Heart right ventricle (tissue), 16 donors: ENCODE measurements at regions not wholly inside any gene's neighbourhood (a gene's known extent, or its start where the extent isn't known, plus 50 kb on each side); places are given as distances from the start of the nearest gene placed in this dataset.

Experiments used
- ATAC-seq, 8 donors: fragments of 200-7000 bp; cut with Tn5 transposase; one replicate each; pipeline ENCODE4 v1.9.1; 2020; ENCODE audit warnings: mild to moderate bottlenecking in 8 of 8, moderate library complexity in 8 of 8, moderate number of reproducible peaks in 1 of 8
- DNase-seq, 2 donors: peaks; one replicate each; pipeline ENCODE4 v3.0.0-alpha.2; 2020
- H3K27ac ChIP-seq, 10 donors: fragments of 200-600 bp; sonication (generic) in 2 of 10; one replicate each; pipeline versions ENCODE4 v1.5.0 to v1.8.0; 2020 to 2022; ENCODE audit warnings: mild to moderate bottlenecking in 3 of 10
- H3K27me3 ChIP-seq, 7 donors: fragments of 200-600 bp; one replicate each; pipeline ENCODE4 v1.8.0; 2021 to 2022; ENCODE audit warnings: mild to moderate bottlenecking in 2 of 7
- H3K36me3 ChIP-seq, 9 donors: fragments of 200-600 bp; sonication (generic) in 1 of 9; one replicate each; pipeline versions ENCODE4 v1.5.0 to v1.8.0; 2020 to 2022; ENCODE audit warnings: mild to moderate bottlenecking in 2 of 9
- H3K4me1 ChIP-seq, 9 donors: fragments of 200-600 bp; sonication (generic) in 1 of 9; one replicate each; pipeline versions ENCODE4 v1.5.0 to v1.8.0; 2020 to 2022; ENCODE audit warnings: mild to moderate bottlenecking in 4 of 9
- H3K4me3 ChIP-seq, 10 donors: fragments of 200-600 bp; sonication (generic) in 2 of 10; one replicate each; pipeline versions ENCODE4 v1.5.0 to v1.8.0; 2020 to 2022; ENCODE audit warnings: mild to moderate bottlenecking in 7 of 10, moderate library complexity in 2 of 10
- H3K9me3 ChIP-seq, 11 donors: fragments of 200-600 bp in 10 of 11; sonication (generic) in 2 of 11; one replicate each; pipeline versions ENCODE4 v1.5.0 to v1.8.0; 2013 to 2022; ENCODE audit warnings: mild to moderate bottlenecking in 2 of 11, control low read depth in 1 of 11, moderate library complexity in 1 of 11
- CTCF ChIP-seq, 9 donors: fragments of 200-600 bp; sonication (generic) in 2 of 9; IDR thresholded peaks; one replicate each; pipeline versions ENCODE4 v1.5.0 to v1.8.0; 2021 to 2022; ENCODE audit warnings: antibody characterized with exemption in 9 of 9, mild to moderate bottlenecking in 5 of 9, moderate library complexity in 1 of 9
- WGBS, 2 donors: extraction: QIAGEN DNeasy Blood & Tissue Kit; methylation state at CpG; one replicate each; pipeline ENCODE4 v1.1.7; 2013; ENCODE audit warnings: inconsistent platforms in 1 of 2; 5-methylcytosine and 5-hydroxymethylcytosine counted together
- intact Hi-C, 10 donors: fragments of 100-400 bp; cut with DNase I; formaldehyde crosslinking; loops; one replicate each; pipeline versions ENCODE4 v1.11.1 to v1.14.2; 2022
- donor health status: Arrhythmogenic right ventricular cardiomyopathy.
- donor health status: ischemic (EF 13 %, LVEDD 7.1; RV severe dilation, severe dysfunction).
- donor health status: healthy with polysubstance abuse.
- donor health status: DM: no; HTN: yes; CAD: no.
- donor health status: DM: no; HTN: no; CAD: no.
- donor health status: ischemic (EF 25% LVEDD 6.9; RV normal size, moderate dysfunction).
- donor health status: ischemic (EF 25% LVEDD 5.7; RV mildly dilated, moderate dysfunction).
- donor health status: healthy.
- donor health status: DM: yes; HTN: yes; CAD: no.
- donor health status: Ischemic cardiomyopathy.
- donor health status: ischemic (EF 35%, LVEDD 5.7; RV mildly dilated, moderate dysfunction).
- donor health status: nonischemic (EF 11% LVEDD 7.7; RV severe dilation, severe dysfunction).
- donor health status: DM: yes; HTN: yes; CAD: no.
- donor health status: PGD.
- donor health status: ischemic (EF 29% LVEDD 5.4; RV normal size, mild dysfunction).
- donor health status: nonischemic (EF 23%, LVEDD 6.1; RV moderate dilation, normal function).

GRCh38 chr2:215604606-215605005 is 168.7 kb upstream of the FN1 start:
- H3K4me3 ChIP-seq = no peak overlapping the region
- WGBS, 2 donors = 96% methylated on average over 2 of the region's 2 CpGs
- H3K9me3 ChIP-seq = no peaks in the 10 kb centered on the region
- H3K27me3 ChIP-seq = no peaks in the 10 kb centered on the region
- intact Hi-C loops = no loop called here
- ATAC-seq (no peak), DNase-seq (no peak)
- no peak overlapping the region for H3K27ac ChIP-seq
- peaks cover 0 to 13% (median 0%) of the 10 kb centered on the region in 9 donors for H3K4me1 ChIP-seq
- H3K36me3 ChIP-seq = no peaks in the 10 kb centered on the region
- no peak for TF ChIP-seq CTCF (IDR thresholded peaks at IDR 0.05)

- H3K4me1 ChIP-seq = peaks cover 0 to 13% (median 0%) of the 10 kb centered on the region in 9 donors
- H3K9me3 ChIP-seq = no peaks in the 10 kb centered on the region
- DNase-seq = no peak
- intact Hi-C loops = no loop called here
- TF ChIP-seq CTCF (IDR thresholded peaks at IDR 0.05) = no peak
- no peak overlapping the region for H3K4me3 ChIP-seq
- 92 to 93% methylated on average over 7 of the region's 7 CpGs for WGBS, 2 donors
- ATAC-seq = no peak
- H3K27me3 ChIP-seq = no peaks in the 10 kb centered on the region
- peak overlapping the region in 2 of 10 donors; percentile 5 to 54 for H3K27ac ChIP-seq
- H3K36me3 ChIP-seq = no peaks in the 10 kb centered on the region
Measured at GRCh38 chr2:215603440-215603839, 167.6 kb upstream of the FN1 start.

- Histone ChIP-seq H3K4me1 (peaks cover 0 to 13% (median 0%) of the 10 kb centered on the region in 9 donors), H3K36me3 (no peaks in the 10 kb centered on the region), H3K27me3 (no peaks in the 10 kb centered on the region), H3K9me3 (no peaks in the 10 kb centered on the region), H3K4me3 (no peak overlapping the region), H3K27ac (peak overlapping the region in 4 of 10 donors; percentile 5 to 57 (median 48))
- intact Hi-C loops = no loop called here
- DNase-seq (no peak), ATAC-seq (no peak)
- WGBS, 2 donors = 61 to 64% methylated on average over 3 of the region's 3 CpGs
- no peak for TF ChIP-seq CTCF (IDR thresholded peaks at IDR 0.05)
Measured at GRCh38 chr2:215602997-215603396, 167.1 kb upstream of the FN1 start.

- WGBS, 2 donors = 45 to 47% methylated on average over 2 of the region's 2 CpGs
- H3K27ac ChIP-seq = peak overlapping the region in 5 of 10 donors; percentile 7 to 57 (median 41)
Measured at GRCh38 chr2:215601990-215602721, 166.3 kb upstream of the FN1 start.

More at GRCh38 chr2:215601990-215602721, 166.3 kb upstream of the FN1 start:
- Histone ChIP-seq H3K9me3 (no peaks in the 10 kb centered on the region), H3K4me3 (no peak overlapping the region), H3K4me1 (peaks cover 0 to 13% (median 0%) of the 10 kb centered on the region in 9 donors), H3K27me3 (no peaks in the 10 kb centered on the region), H3K36me3 (no peaks in the 10 kb centered on the region)
- TF ChIP-seq CTCF (IDR thresholded peaks at IDR 0.05) = no peak
- ATAC-seq = peak in 7 of 8 donors; percentile 61 to 92 (median 80)
- intact Hi-C loops = no loop called here
- no peak for DNase-seq
